Osteoblast (primary cell): ENCODE measurements at regions not wholly inside any gene's neighbourhood (a gene's known extent, or its start where the extent isn't known, plus 50 kb on each side); places are given as distances from the start of the nearest gene placed in this dataset.

Experiments
- DNase-seq: peaks from one replicate; pipeline ENCODE4 v3.0.0; 2011; ENCODE audit warnings: low spot score, mixed read lengths; ENCODE audit not compliant: insufficient read length; ENCODE audit errors: missing footprints
- H2AFZ ChIP-seq: 2 replicates; pipeline ENCODE4 v1.6.0; 2011; ENCODE audit warnings: mild to moderate bottlenecking, low read length
- H3K27ac ChIP-seq: 2 replicates; pipeline ENCODE4 v1.5.1; 2011; ENCODE audit warnings: mild to moderate bottlenecking, low read depth, low read length, moderate library complexity
- H3K27me3 ChIP-seq: 2 replicates; pipeline ENCODE4 v1.6.0; 2012; ENCODE audit warnings: mild to moderate bottlenecking, control low read depth, inconsistent platforms, low read length, moderate library complexity; ENCODE audit not compliant: insufficient read depth
- H3K36me3 ChIP-seq: 2 replicates; pipeline ENCODE4 v1.5.1; 2011; ENCODE audit warnings: mild to moderate bottlenecking, low read length, control low read depth, moderate library complexity; ENCODE audit not compliant: insufficient read depth
- H3K4me1 ChIP-seq: 2 replicates; pipeline ENCODE4 v1.5.1; 2011; ENCODE audit warnings: mild to moderate bottlenecking, low read length, control low read depth, moderate library complexity; ENCODE audit not compliant: insufficient read depth
- H3K4me2 ChIP-seq: 2 replicates; pipeline ENCODE4 v1.6.0; 2011; ENCODE audit warnings: mild to moderate bottlenecking, low read length; ENCODE audit not compliant: insufficient read depth
- H3K4me3 ChIP-seq: fragments of 200-600 bp; sonication (generic); 3 replicates; pipeline ENCODE4 v1.5.1; 2012; ENCODE audit warnings: mild to moderate bottlenecking, low read length, inconsistent platforms; ENCODE audit not compliant: insufficient read depth
- H3K79me2 ChIP-seq: 2 replicates; pipeline ENCODE4 v1.6.0; 2012; ENCODE audit warnings: mild to moderate bottlenecking, low read length, control low read depth, inconsistent platforms; ENCODE audit not compliant: insufficient read depth
- H3K9me3 ChIP-seq: 2 replicates; pipeline ENCODE4 v1.5.1; 2011; ENCODE audit warnings: low read depth, low read length, control low read depth
- H4K20me1 ChIP-seq: 2 replicates; pipeline ENCODE4 v1.6.0; 2012; ENCODE audit warnings: mild to moderate bottlenecking, low read length, control low read depth; ENCODE audit not compliant: insufficient read depth
- CTCF ChIP-seq: IDR thresholded peaks from 2 replicates; pipeline ENCODE4 v1.5.1; 2011; ENCODE audit warnings: mild to moderate bottlenecking, low read depth, low read length, moderate library complexity; ENCODE audit errors: extremely low read depth

- Histone ChIP-seq H3K79me2 (no peaks in the 10 kb centered on the region), H3K4me3 (no peak overlapping the region), H4K20me1 (no peaks in the 10 kb centered on the region), H2AFZ (no peak overlapping the region), H3K27ac (no peak overlapping the region), H3K4me1 (no peaks in the 10 kb centered on the region), H3K9me3 (no peaks in the 10 kb centered on the region), H3K27me3 (no peaks in the 10 kb centered on the region), H3K36me3 (no peaks in the 10 kb centered on the region), H3K4me2 (no peak overlapping the region)
- no peak for DNase-seq
- TF ChIP-seq CTCF, result no peak
These were observed 463.7 kb upstream of the RGPD4 start for GRCh38 chr2:107362993-107363392.

GRCh38 chr2:107363806-107364205 lies 462.9 kb upstream of the RGPD4 start:
- no peaks in the 10 kb centered on the region for H3K27me3 ChIP-seq
- no peak overlapping the region for H3K4me2 ChIP-seq
- no peak for DNase-seq
- no peaks in the 10 kb centered on the region for H3K79me2 ChIP-seq
- H3K27ac ChIP-seq, result no peak overlapping the region
- H2AFZ ChIP-seq, result no peak overlapping the region
- H3K9me3 ChIP-seq, result no peaks in the 10 kb centered on the region
- no peaks in the 10 kb centered on the region for H4K20me1 ChIP-seq
- TF ChIP-seq CTCF, result no peak
- no peaks in the 10 kb centered on the region for H3K4me1 ChIP-seq
- no peaks in the 10 kb centered on the region for H3K36me3 ChIP-seq
- H3K4me3 ChIP-seq, result no peak overlapping the region

- no peak for TF ChIP-seq CTCF
- H3K36me3 ChIP-seq, result no peaks in the 10 kb centered on the region
- H3K79me2 ChIP-seq, result no peaks in the 10 kb centered on the region
- H2AFZ ChIP-seq, result no peak overlapping the region
- H3K27ac ChIP-seq, result no peak overlapping the region
- no peak for DNase-seq
- H3K4me2 ChIP-seq, result no peak overlapping the region
- H3K9me3 ChIP-seq, result no peaks in the 10 kb centered on the region
- H3K4me1 ChIP-seq, result no peaks in the 10 kb centered on the region
- no peaks in the 10 kb centered on the region for H3K27me3 ChIP-seq
- no peaks in the 10 kb centered on the region for H4K20me1 ChIP-seq
- no peak overlapping the region for H3K4me3 ChIP-seq
These were observed 462.2 kb upstream of the RGPD4 start for GRCh38 chr2:107364361-107364950.

- H4K20me1 ChIP-seq, result no peaks in the 10 kb centered on the region
- DNase-seq, result no peak
These were observed 452.4 kb upstream of the RGPD4 start for GRCh38 chr2:107374249-107374648.

More at GRCh38 chr2:107374249-107374648, 452.4 kb upstream of the RGPD4 start:
- Histone ChIP-seq H3K4me1 (no peaks in the 10 kb centered on the region), H3K36me3 (no peaks in the 10 kb centered on the region), H3K4me3 (no peak overlapping the region), H3K4me2 (no peak overlapping the region), H3K27ac (no peak overlapping the region), H3K27me3 (no peaks in the 10 kb centered on the region), H2AFZ (no peak overlapping the region), H3K79me2 (no peaks in the 10 kb centered on the region), H3K9me3 (no peaks in the 10 kb centered on the region)
- no peak for TF ChIP-seq CTCF
